PC-9 (cell line): ENCODE measurements at regions not wholly inside any gene's neighbourhood (a gene's known extent, or its start where the extent isn't known, plus 50 kb on each side); places are given as distances from the start of the nearest gene placed in this dataset.

ENCODE experiments used
- BruUV-seq: library from RNA; stranded (reverse); fragments of 400-500 nt; replicated peaks from 2 replicates; lab custom pipeline; 2021; lab: Mats Ljungman, UMichigan
- CTCF ChIA-PET: fragments of 300-600 bp; sonication (Branson Sonifier 250); formaldehyde crosslinking; loops from one replicate; lab custom pipeline; 2022; ENCODE audit warnings: antibody characterized with exemption; lab: Charles Lee
- POLR2A ChIA-PET: fragments of 300-600 bp; sonication (Branson Sonifier 250); formaldehyde crosslinking; loops from one replicate; lab custom pipeline; 2022; ENCODE audit warnings: antibody characterized with exemption; ENCODE audit not compliant: unreplicated experiment; lab: Charles Lee
- DNase-seq, 2 experiments: peaks; one replicate each; pipeline versions ENCODE4 v3.0.0 to v3.0.0-alpha.2; 2015 to 2022; ENCODE audit warnings: mixed read lengths in 1 of 2
- H2AFZ ChIP-seq: fragments of 200-600 bp; sonication (generic); 2 replicates; pipeline ENCODE4 v1.8.1; 2017; ENCODE audit warnings: antibody characterized with exemption
- H3F3A ChIP-seq: fragments of 200-600 bp; sonication (generic); 2 replicates; pipeline ENCODE4 v1.8.1; 2017; ENCODE audit warnings: antibody characterized with exemption, mild to moderate bottlenecking, low read depth; ENCODE audit not compliant: insufficient read depth
- H3K27ac ChIP-seq: fragments of 200-600 bp; sonication (generic); 2 replicates; pipeline ENCODE4 v1.6.1; 2016; ENCODE audit warnings: mixed run types
- H3K27me3 ChIP-seq: fragments of 200-600 bp; sonication (generic); 2 replicates; pipeline ENCODE4 v1.6.1; 2016; ENCODE audit warnings: low read depth, mixed run types; ENCODE audit not compliant: insufficient read depth
- H3K36me3 ChIP-seq: fragments of 200-600 bp; sonication (generic); 2 replicates; pipeline ENCODE4 v1.6.1; 2016; ENCODE audit warnings: low read depth, mixed run types
- H3K4me1 ChIP-seq: fragments of 200-600 bp; sonication (generic); replicated peaks from 2 replicates; pipeline ENCODE4 v1.6.1; 2016; ENCODE audit warnings: mixed run types; ENCODE audit not compliant: insufficient read depth
- H3K4me2 ChIP-seq: fragments of 200-600 bp; sonication (generic); 2 replicates; pipeline ENCODE4 v1.6.1; 2017; ENCODE audit warnings: mixed run types
- H3K4me3 ChIP-seq: fragments of 200-600 bp; sonication (generic); 2 replicates; pipeline ENCODE4 v1.6.1; 2016; ENCODE audit warnings: mixed run types
- H3K79me2 ChIP-seq: fragments of 200-600 bp; sonication (generic); 2 replicates; pipeline ENCODE4 v1.6.1; 2017; ENCODE audit warnings: low read depth, mixed run types
- H3K9me2 ChIP-seq: fragments of 200-600 bp; sonication (generic); 2 replicates; pipeline ENCODE4 v1.8.1; 2017; ENCODE audit warnings: mild to moderate bottlenecking; ENCODE audit not compliant: insufficient read depth
- H3K9me3 ChIP-seq: fragments of 200-600 bp; sonication (generic); 2 replicates; pipeline ENCODE4 v1.8.1; 2016; ENCODE audit warnings: low read depth; ENCODE audit not compliant: insufficient read depth
- H4K20me1 ChIP-seq: fragments of 200-600 bp; sonication (generic); 2 replicates; pipeline ENCODE4 v1.8.1; 2017; ENCODE audit not compliant: insufficient read depth
- CTCF ChIP-seq: fragments of 200-600 bp; sonication (generic); conservative IDR thresholded peaks from 2 replicates; pipeline ENCODE4 v1.6.1; 2017; ENCODE audit warnings: mixed run types, antibody characterized with exemption, mild to moderate bottlenecking, moderate library complexity
- EZH2 ChIP-seq: fragments of 200-600 bp; sonication (generic); IDR thresholded peaks from 2 replicates; pipeline ENCODE4 v1.8.0; 2017; ENCODE audit warnings: antibody characterized with exemption, low read depth
- intact Hi-C: fragments of 100-400 bp; cut with micrococcal nuclease; formaldehyde crosslinking; loops from one replicate; pipeline ENCODE4 v1.10.0; 2022; ENCODE audit not compliant: unreplicated experiment

DNA sequence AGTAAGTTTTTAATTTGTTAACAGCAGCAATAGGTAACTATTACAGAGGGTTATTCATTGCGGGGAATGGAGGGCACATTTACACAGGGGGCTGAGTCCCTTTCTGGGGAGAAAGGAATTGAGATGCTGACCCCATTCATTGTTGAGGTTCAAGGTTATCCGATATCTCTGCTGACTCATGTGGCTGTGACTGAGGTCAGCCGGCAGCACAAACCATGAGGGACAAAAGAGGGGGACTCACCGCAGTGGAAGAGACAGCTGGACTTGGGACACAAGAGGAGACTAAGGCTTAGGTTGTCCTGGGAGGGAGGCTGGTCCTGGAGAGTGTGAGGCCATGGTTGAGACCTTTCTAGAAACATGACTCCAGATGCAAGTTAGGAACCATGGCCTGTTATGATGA is 119.1 kb upstream of the XYLT1 start:
- Histone ChIP-seq H2AFZ (no peak overlapping the region), H3K27me3 (no peaks in the 10 kb centered on the region), H3K27ac (no peak overlapping the region), H3K9me2 (no peaks in the 10 kb centered on the region), H3F3A (no peaks in the 10 kb centered on the region), H3K9me3 (no peaks in the 10 kb centered on the region), H3K36me3 (no peaks in the 10 kb centered on the region), H3K4me3 (no peak overlapping the region), H4K20me1 (no peaks in the 10 kb centered on the region), H3K4me1 (no peaks in the 10 kb centered on the region), H3K79me2 (no peaks in the 10 kb centered on the region), H3K4me2 (no peak overlapping the region)
- TF ChIP-seq EZH2 (no peak), CTCF (no peak)
- intact Hi-C loops: loop anchor here (5.0 kb wide), 1 partner anchor 48 kb away; no protein-coding TSS in a partner anchor
- POLR2A ChIA-PET: no interaction called here
- no peak for DNase-seq
- BruUV-seq: no TSS peak
- CTCF ChIA-PET: no interaction called here

GRCh38 chr16:17585449-17586074 is 114.8 kb upstream of the XYLT1 start:
- no TSS peak for BruUV-seq
- no peaks in the 10 kb centered on the region for H3K36me3 ChIP-seq

More at GRCh38 chr16:17585449-17586074, 114.8 kb upstream of the XYLT1 start:
- no peak overlapping the region for H3K27ac ChIP-seq
- ChIA-PET CTCF (no interaction called here), POLR2A (no interaction called here)
- H3K4me3 ChIP-seq: no peak overlapping the region
- H3F3A ChIP-seq: no peaks in the 10 kb centered on the region
- intact Hi-C loops: no loop called here
- no peak overlapping the region for H3K4me2 ChIP-seq
- no peaks in the 10 kb centered on the region for H3K4me1 ChIP-seq
- DNase-seq: no peak
- no peaks in the 10 kb centered on the region for H3K79me2 ChIP-seq
- no peaks in the 10 kb centered on the region for H3K9me3 ChIP-seq
- no peak for TF ChIP-seq EZH2
- TF ChIP-seq CTCF: no peak
- H4K20me1 ChIP-seq: no peaks in the 10 kb centered on the region
- no peaks in the 10 kb centered on the region for H3K9me2 ChIP-seq
- H3K27me3 ChIP-seq: no peaks in the 10 kb centered on the region
- H2AFZ ChIP-seq: no peak overlapping the region
